ENCODE measurements at regions not wholly inside any gene's neighbourhood (a gene's known extent, or its start where the extent isn't known, plus 50 kb on each side); places are given as distances from the start of the nearest gene placed in this dataset.

- TF ChIP-seq EZH2 (IDR thresholded peaks at IDR 0.05; ENCODE audit: low read depth, unreplicated experiment), result no peak
- no peak for TF ChIP-seq CTCF (conservative IDR thresholded peaks at IDR 0.05; ENCODE audit: low read depth in 2 of 2)
- no peak for TF ChIP-seq JUNB (IDR thresholded peaks at IDR 0.05; ENCODE audit: unreplicated experiment)
- no peak for TF ChIP-seq EZH2phosphoT487 (IDR thresholded peaks at IDR 0.05; ENCODE audit: unreplicated experiment)
- TF ChIP-seq ZNF331 (CRISPR knock-in tag; IDR thresholded peaks at IDR 0.05; ENCODE audit: low read depth), result no peak
These were observed 279.6 kb upstream of the TMEM161B start for GRCh38 chr5:88548136-88548805.

Measured in GM23338 (cell line).